HCT116 (cell line): ENCODE measurements at regions not wholly inside any gene's neighbourhood (a gene's known extent, or its start where the extent isn't known, plus 50 kb on each side); places are given as distances from the start of the nearest gene placed in this dataset.

Experiments used
- ATAC-seq: fragments of 200-7000 bp; cut with Tn5 transposase; 2 replicates; pipeline ENCODE4 v1.9.1; 2020; ENCODE audit warnings: mild to moderate bottlenecking, moderate library complexity
- BruUV-seq: library from RNA; stranded (reverse); fragments of 400-500 nt; replicated peaks from 2 replicates; lab custom pipeline; 2021; lab: Mats Ljungman, UMichigan
- CTCF ChIA-PET: fragments of 300-600 bp; sonication (Branson Sonifier 250); formaldehyde crosslinking; loops from one replicate; lab custom pipeline; 2021; ENCODE audit warnings: antibody characterized with exemption; lab: Charles Lee
- POLR2A ChIA-PET: fragments of 300-600, 350-600 bp; sonication (Branson Sonifier 250); formaldehyde crosslinking; loops from one replicate; lab custom pipeline; 2021; ENCODE audit warnings: antibody characterized with exemption; lab: Charles Lee
- RAD21 ChIA-PET, 2 experiments: fragments of 300-600 bp; sonication (Branson Sonifier 250); formaldehyde crosslinking; loops; one replicate each; lab custom pipeline; 2023; ENCODE audit warnings: low total read pairs in 2 of 2; ENCODE audit not compliant: uncharacterized antibody in 2 of 2, unreplicated experiment in 2 of 2, low non-redundant PET in 1 of 2; lab: Charles Lee
- DNase-seq: peaks from one replicate; pipeline ENCODE4 v3.0.0-alpha.2; 2010; ENCODE audit warnings: low read depth, low spot score
- H2AFZ ChIP-seq: fragments of 200-600 bp; shearing (Covaris generic), sonication (generic); 2 replicates; pipeline ENCODE4 v1.6.1; 2017; ENCODE audit warnings: low read depth, mixed run types, mixed read lengths, antibody characterized with exemption, low read length; ENCODE audit not compliant: poor library complexity, severe bottlenecking
- H3K27ac ChIP-seq: 2 replicates; pipeline ENCODE4 v1.5.1; 2012; ENCODE audit warnings: low read depth, low read length
- H3K27me3 ChIP-seq: fragments of 200-600 bp; sonication (generic); 2 replicates; pipeline ENCODE4 v1.6.1; 2016; ENCODE audit warnings: mixed run types, low read length, mixed read lengths; ENCODE audit not compliant: insufficient read depth
- H3K36me3 ChIP-seq, 2 experiments: fragments of 200-500 bp in 1 of 2; fragments of 200-600 bp in 1 of 2; sonication (Bioruptor generic) in 1 of 2; sonication (generic) in 1 of 2; 2 replicates each; pipeline versions ENCODE4 v1.5.1 to v1.6.1; 2014 to 2016; ENCODE audit warnings: low read length in 2 of 2, inconsistent platforms in 1 of 2, mixed read lengths in 1 of 2, mixed run types in 1 of 2; ENCODE audit not compliant: insufficient read depth in 2 of 2, control insufficient read depth in 1 of 2
- H3K4me1 ChIP-seq, 2 experiments: fragments of 200-600 bp in 1 of 2; sonication (generic) in 1 of 2; 2 replicates each; pipeline versions ENCODE4 v1.5.1 to v1.6.1; 2012 to 2017; ENCODE audit warnings: low read length in 2 of 2, inconsistent platforms in 1 of 2, mild to moderate bottlenecking in 1 of 2, mixed read lengths in 1 of 2, mixed run types in 1 of 2, moderate library complexity in 1 of 2; ENCODE audit not compliant: insufficient read depth in 2 of 2, control insufficient read depth in 1 of 2
- H3K4me2 ChIP-seq: fragments of 200-600 bp; sonication (generic); 2 replicates; pipeline ENCODE4 v1.6.1; 2017; ENCODE audit warnings: mixed run types, low read length, mixed read lengths
- H3K4me3 ChIP-seq, 2 experiments: fragments of 200-600 bp in 1 of 2; sonication (generic) in 1 of 2; replicated peaks in 1 of 2; 2 replicates each; pipeline ENCODE4 v1.5.1; 2011 to 2016; ENCODE audit warnings: low read length in 2 of 2, control low read depth in 1 of 2, low read depth in 1 of 2, mild to moderate bottlenecking in 1 of 2, mixed read lengths in 1 of 2, mixed run types in 1 of 2
- H3K79me2 ChIP-seq: fragments of 200-600 bp; sonication (generic); 2 replicates; pipeline ENCODE4 v1.6.1; 2017; ENCODE audit warnings: mild to moderate bottlenecking, mixed run types, low read length, moderate library complexity, mixed read lengths; ENCODE audit not compliant: insufficient read depth
- H3K9ac ChIP-seq: fragments of 200-600 bp; sonication (generic); 2 replicates; pipeline ENCODE4 v1.6.1; 2016; ENCODE audit warnings: low read length, mixed read lengths
- H3K9me2 ChIP-seq: fragments of 200-600 bp; sonication (generic), shearing (Covaris generic); 2 replicates; pipeline ENCODE4 v1.6.1; 2017; ENCODE audit warnings: mixed run types, mild to moderate bottlenecking, moderate library complexity; ENCODE audit not compliant: insufficient read depth
- H3K9me3 ChIP-seq, 2 experiments: fragments of 200-500 bp in 1 of 2; fragments of 200-600 bp in 1 of 2; sonication (Bioruptor generic) in 1 of 2; sonication (generic) in 1 of 2; 2 replicates each; pipeline ENCODE4 v1.6.1; 2014 to 2017; ENCODE audit warnings: low read length in 2 of 2, mixed read lengths in 2 of 2, inconsistent platforms in 1 of 2, low read depth in 1 of 2, mild to moderate bottlenecking in 1 of 2, mixed run types in 1 of 2, moderate library complexity in 1 of 2; ENCODE audit not compliant: control insufficient read depth in 1 of 2, insufficient read depth in 1 of 2
- H4K20me1 ChIP-seq: fragments of 200-600 bp; sonication (generic), shearing (Covaris generic); 2 replicates; pipeline ENCODE4 v1.6.1; 2017; ENCODE audit warnings: mixed run types, mild to moderate bottlenecking, moderate library complexity; ENCODE audit not compliant: insufficient read depth
- CEBPB ChIP-seq: IDR thresholded peaks from 2 replicates; pipeline ENCODE4 v1.6.1; 2012; ENCODE audit warnings: low read depth
- CTCF ChIP-seq, 3 experiments: fragments of 200-600 bp in 1 of 3; sonication (generic) in 1 of 3; IDR thresholded peaks in 2 of 3; conservative IDR thresholded peaks in 1 of 3; 2 replicates each; pipeline ENCODE4 v1.5.1; 2012 to 2017; ENCODE audit warnings: low read depth in 2 of 3, low read length in 2 of 3, antibody characterized with exemption in 1 of 3, borderline replicate concordance in 1 of 3, control low read depth in 1 of 3, mild to moderate bottlenecking in 1 of 3, mixed read lengths in 1 of 3, mixed run types in 1 of 3, moderate library complexity in 1 of 3; ENCODE audit not compliant: insufficient read depth in 1 of 3
- EGR1 ChIP-seq: IDR thresholded peaks from 2 replicates; pipeline ENCODE4 v1.6.1; 2012; ENCODE audit warnings: low read depth
- EZH2 ChIP-seq: fragments of 200-600 bp; sonication (generic); IDR thresholded peaks from 2 replicates; pipeline ENCODE4 v1.6.1; 2017; ENCODE audit warnings: antibody characterized with exemption, mixed run types
- JUND ChIP-seq: IDR thresholded peaks from 2 replicates; pipeline ENCODE4 v1.6.1; 2012
- SIN3A ChIP-seq: IDR thresholded peaks from 2 replicates; pipeline ENCODE4 v1.6.1; 2012; ENCODE audit warnings: low read depth
- SRF ChIP-seq: IDR thresholded peaks from 2 replicates; pipeline ENCODE4 v1.6.1; 2012; ENCODE audit warnings: low read depth
- ZBTB33 ChIP-seq: IDR thresholded peaks from 2 replicates; pipeline ENCODE4 v1.6.1; 2011; ENCODE audit warnings: mild to moderate bottlenecking, low read length, moderate library complexity; ENCODE audit not compliant: insufficient replicate concordance; ENCODE audit errors: extremely low read depth
- ZFX ChIP-seq: fragments of 450-650 bp; IDR thresholded peaks from 2 replicates; pipeline ENCODE4 v1.6.1; 2017
- ZNF274 ChIP-seq: fragments of 200-500 bp; sonication (Bioruptor generic); IDR thresholded peaks from 2 replicates; pipeline ENCODE4 v1.6.1; 2014; ENCODE audit warnings: mild to moderate bottlenecking, low read depth, low read length, inconsistent platforms
- intact Hi-C: fragments of 100-400 bp; cut with micrococcal nuclease; formaldehyde crosslinking; loops from 2 replicates; pipeline ENCODE4 v1.10.0; 2022
- TF ChIP-seq, protein P1 (sequence below): IDR thresholded peaks from 2 replicates; pipeline ENCODE4 v1.6.1; 2012; ENCODE audit warnings: low read depth
- TF ChIP-seq, protein P2 (sequence below): IDR thresholded peaks from 2 replicates; pipeline ENCODE4 v1.6.1; 2012
- TF ChIP-seq, protein P3 (sequence below): IDR thresholded peaks from 2 replicates; pipeline ENCODE4 v1.6.1; 2012

DNA sequence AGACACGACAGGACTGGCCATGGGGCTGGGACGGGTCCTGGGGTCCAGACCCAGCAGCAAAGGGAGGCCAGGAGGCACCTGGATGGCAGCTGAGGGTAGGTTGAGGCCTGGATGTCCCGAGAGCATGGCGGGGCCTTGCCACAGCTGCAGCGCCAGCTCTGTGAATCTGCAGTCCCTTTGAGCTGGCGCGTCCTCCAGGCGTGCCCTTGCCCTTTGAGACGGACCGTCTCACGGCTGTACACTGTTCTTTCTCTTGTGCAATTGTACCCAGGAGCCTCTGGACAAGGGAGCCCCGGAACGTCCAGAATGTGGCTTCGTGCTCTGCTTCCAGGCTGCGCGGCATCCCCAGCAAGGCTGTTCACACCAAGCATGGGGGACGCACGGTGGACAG lies 69.5 kb upstream of the CIBAR2 start:
- no TSS peak for BruUV-seq
- no peak overlapping the region for H3K9ac ChIP-seq
- no peaks in the 10 kb centered on the region for H3K4me1 ChIP-seq
- H3K27ac ChIP-seq, result no peak overlapping the region; the same call in 1 of the 2 replicates
- TF ChIP-seq, protein P1, sequence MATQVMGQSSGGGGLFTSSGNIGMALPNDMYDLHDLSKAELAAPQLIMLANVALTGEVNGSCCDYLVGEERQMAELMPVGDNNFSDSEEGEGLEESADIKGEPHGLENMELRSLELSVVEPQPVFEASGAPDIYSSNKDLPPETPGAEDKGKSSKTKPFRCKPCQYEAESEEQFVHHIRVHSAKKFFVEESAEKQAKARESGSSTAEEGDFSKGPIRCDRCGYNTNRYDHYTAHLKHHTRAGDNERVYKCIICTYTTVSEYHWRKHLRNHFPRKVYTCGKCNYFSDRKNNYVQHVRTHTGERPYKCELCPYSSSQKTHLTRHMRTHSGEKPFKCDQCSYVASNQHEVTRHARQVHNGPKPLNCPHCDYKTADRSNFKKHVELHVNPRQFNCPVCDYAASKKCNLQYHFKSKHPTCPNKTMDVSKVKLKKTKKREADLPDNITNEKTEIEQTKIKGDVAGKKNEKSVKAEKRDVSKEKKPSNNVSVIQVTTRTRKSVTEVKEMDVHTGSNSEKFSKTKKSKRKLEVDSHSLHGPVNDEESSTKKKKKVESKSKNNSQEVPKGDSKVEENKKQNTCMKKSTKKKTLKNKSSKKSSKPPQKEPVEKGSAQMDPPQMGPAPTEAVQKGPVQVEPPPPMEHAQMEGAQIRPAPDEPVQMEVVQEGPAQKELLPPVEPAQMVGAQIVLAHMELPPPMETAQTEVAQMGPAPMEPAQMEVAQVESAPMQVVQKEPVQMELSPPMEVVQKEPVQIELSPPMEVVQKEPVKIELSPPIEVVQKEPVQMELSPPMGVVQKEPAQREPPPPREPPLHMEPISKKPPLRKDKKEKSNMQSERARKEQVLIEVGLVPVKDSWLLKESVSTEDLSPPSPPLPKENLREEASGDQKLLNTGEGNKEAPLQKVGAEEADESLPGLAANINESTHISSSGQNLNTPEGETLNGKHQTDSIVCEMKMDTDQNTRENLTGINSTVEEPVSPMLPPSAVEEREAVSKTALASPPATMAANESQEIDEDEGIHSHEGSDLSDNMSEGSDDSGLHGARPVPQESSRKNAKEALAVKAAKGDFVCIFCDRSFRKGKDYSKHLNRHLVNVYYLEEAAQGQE, result no peak
- TF ChIP-seq EZH2 (no peak), SRF (no peak), SIN3A (no peak), CEBPB (no peak), ZBTB33 (no peak), JUND (no peak), ZNF274 (no peak), ZFX (no peak), EGR1 (no peak), CTCF (IDR thresholded peaks at IDR 0.05 in 2 of 3, conservative IDR thresholded peaks at IDR 0.05 in 1 of 3; ENCODE audit: borderline replicate concordance in 1 of 3, insufficient read depth in 1 of 3, low read depth in 2 of 3, low read length in 2 of 3) (no peak)
- TF ChIP-seq, protein P2, sequence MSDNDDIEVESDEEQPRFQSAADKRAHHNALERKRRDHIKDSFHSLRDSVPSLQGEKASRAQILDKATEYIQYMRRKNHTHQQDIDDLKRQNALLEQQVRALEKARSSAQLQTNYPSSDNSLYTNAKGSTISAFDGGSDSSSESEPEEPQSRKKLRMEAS, result no peak
- TF ChIP-seq, protein P3, sequence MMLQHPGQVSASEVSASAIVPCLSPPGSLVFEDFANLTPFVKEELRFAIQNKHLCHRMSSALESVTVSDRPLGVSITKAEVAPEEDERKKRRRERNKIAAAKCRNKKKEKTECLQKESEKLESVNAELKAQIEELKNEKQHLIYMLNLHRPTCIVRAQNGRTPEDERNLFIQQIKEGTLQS, result no peak
- intact Hi-C loops, result no loop called here
- POLR2A ChIA-PET, result no interaction called here
- H3K9me2 ChIP-seq, result no peaks in the 10 kb centered on the region
- peaks cover 64% of the 10 kb centered on the region for H3K79me2 ChIP-seq
- no peak overlapping the region for H3K4me3 ChIP-seq
- H3K4me2 ChIP-seq, result no peak overlapping the region
- H3K36me3 ChIP-seq, result peaks cover 0 to 37% of the 10 kb centered on the region in 2 experiments; a peak in 2 of 4 replicates
- no peak for ATAC-seq
- no peaks in the 10 kb centered on the region; the same call in 1 of the 2 replicates for H4K20me1 ChIP-seq
- RAD21 ChIA-PET, result no interaction called here
- H2AFZ ChIP-seq, result no peak overlapping the region
- no peak for DNase-seq
- no peaks in the 10 kb centered on the region for H3K27me3 ChIP-seq
- H3K9me3 ChIP-seq, result peaks cover 17 to 21% of the 10 kb centered on the region in 2 experiments; a peak in 2 of 4 replicates
- CTCF ChIA-PET, result interaction anchor here (0.7 kb wide), 1 partner anchor 9 kb away, joined by 3 read pairs; no protein-coding TSS in a partner anchor
